GM21528 (cell line): ENCODE measurements at regions not wholly inside any gene's neighbourhood (a gene's known extent, or its start where the extent isn't known, plus 50 kb on each side); places are given as distances from the start of the nearest gene placed in this dataset.
"Not testable (repeated sequence)": the region's sequence is repeated elsewhere in the genome, so short reads cannot be mapped to it uniquely, and the experiment has no call there.

ENCODE experiments used
- ATAC-seq: cut with Tn5 transposase; IDR thresholded peaks from one replicate; pipeline ENCODE4 v1.9.1; 2021; ENCODE audit warnings: mild to moderate bottlenecking, moderate library complexity; ENCODE audit not compliant: unreplicated experiment, low FRiP score

DNA sequence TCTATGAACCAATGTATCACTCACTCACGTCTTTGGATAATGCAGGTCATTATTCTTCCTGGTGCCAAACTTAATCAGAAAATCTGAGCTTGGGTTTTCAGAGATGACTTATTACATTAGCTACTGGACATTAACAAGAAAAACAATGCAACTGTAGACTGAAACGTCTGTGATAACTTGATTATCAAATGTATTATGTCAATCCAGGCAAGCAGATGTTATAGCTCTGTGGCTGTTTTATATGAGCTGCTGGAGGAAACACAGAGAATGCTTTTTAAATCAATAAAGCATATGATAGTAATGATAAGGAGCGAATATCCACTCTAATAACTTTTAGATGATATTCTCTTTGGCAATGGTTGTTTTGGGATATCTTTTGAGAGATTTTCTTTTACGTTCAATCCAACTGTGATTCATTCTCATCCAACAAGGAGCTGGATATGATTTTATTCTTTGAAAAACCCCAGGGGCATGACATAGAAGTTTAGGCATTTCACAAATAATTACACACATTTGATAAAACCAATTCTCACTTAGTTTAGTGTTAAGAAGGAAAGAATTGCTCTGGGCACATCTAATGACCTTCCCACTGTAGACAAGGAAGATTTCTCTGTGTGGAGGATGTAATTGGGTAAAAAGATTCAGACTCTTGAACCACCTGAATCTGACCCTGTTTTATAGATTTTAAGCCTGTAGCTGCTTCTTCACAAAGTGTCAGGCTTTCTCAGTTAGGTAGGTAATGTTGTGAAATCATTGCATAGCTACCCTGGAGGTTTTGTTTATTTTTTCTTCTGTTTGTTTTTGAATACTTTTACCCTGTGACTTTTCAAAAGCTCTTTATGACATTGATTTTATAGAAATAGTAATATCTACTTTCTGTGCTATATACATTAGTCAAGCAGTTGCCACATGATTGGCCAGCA is 1124.7 kb downstream of the DNAJB9 start:
- ATAC-seq, result no peak

- no peak for ATAC-seq
Observed at GRCh38 chr7:109695419-109695818, 1125.7 kb downstream of the DNAJB9 start.

- no peak for ATAC-seq
Observed at GRCh38 chr7:109696723-109697122, 1127.0 kb downstream of the DNAJB9 start.

DNA sequence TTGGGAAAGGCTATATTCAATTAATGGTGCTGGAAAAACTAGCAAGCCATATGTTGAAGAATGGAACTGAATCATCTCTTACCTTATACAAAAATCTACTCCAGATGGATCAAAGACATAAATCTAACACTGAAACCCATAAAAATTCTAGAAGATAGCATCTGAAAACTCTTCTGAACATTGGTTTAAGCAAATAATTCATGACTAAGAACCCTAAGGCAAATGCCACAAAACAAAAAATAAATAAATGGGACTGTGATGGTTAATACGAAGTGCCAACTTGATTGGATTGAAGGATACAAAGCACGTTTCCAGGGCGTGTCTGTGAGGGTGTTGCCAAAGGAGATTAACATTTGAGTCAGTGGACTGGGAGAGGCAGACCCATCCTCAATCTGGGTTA is 1130.0 kb downstream of the DNAJB9 start:
- no peak for ATAC-seq

GRCh38 chr7:109713366-109713765 is 1143.7 kb downstream of the DNAJB9 start:
- ATAC-seq, result no peak

GRCh38 chr7:109719359-109719758 is 1149.7 kb downstream of the DNAJB9 start:
- ATAC-seq, result not testable (repeated sequence)

GRCh38 chr7:109734601-109735000 is 1164.9 kb downstream of the DNAJB9 start:
- no peak for ATAC-seq

DNA sequence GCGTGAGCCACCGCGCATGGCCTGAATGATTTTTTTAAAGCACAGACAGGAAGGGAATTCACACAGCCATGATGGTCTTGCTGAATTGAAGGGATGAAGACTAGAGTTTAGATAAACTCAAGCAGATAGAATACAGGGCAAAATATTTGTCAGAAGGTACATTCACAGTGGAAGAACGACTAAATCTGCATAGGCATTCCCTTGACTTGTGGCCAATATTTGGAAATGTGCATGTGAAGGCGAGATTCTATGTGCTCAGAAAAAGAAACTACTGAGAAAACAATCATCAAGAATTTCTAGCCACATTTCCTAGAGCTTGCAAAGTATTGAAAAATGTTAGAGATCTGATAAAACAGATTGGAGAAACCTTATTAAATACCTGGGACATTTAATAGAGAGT is 1166.2 kb downstream of the DNAJB9 start:
- no peak for ATAC-seq

DNA sequence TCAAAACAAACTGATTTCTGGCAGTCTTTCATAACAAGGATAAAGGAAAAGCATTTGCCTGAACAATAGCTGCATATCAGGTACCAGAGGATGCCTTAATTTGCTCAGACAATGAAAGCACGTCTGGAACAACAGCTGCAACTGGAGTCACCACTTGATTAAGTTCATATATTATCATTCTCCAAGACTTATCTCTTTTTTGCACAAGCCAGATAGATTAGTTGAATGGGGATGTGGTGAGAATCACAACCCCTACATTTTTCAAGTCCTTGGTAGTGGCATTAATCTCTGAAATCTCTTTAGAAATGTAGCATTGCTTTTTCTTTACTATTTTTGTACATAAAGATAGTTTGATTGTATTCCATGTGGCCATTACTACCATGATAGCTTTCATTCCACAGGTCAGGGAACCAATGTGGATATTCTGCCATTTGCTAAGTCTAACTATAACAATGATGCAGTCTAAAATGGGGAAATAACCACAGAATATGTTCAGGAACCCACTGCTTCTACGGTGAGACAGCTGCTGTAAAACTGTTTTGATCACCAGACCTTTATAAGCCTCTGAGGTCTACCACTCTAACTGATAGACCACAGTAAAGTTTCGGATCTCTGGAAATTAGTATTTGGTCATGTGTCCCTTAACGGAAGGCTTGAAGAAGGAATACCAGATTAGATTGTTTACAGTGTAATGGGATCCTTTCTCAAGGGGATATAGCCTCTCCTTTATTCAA is 1176.2 kb downstream of the DNAJB9 start:
- ATAC-seq, result no peak

GRCh38 chr7:109751241-109751640 is 1181.6 kb downstream of the DNAJB9 start:
- no peak for ATAC-seq

- ATAC-seq, result no peak
Observed at GRCh38 chr7:109752068-109752467, 1182.4 kb downstream of the DNAJB9 start.

DNA sequence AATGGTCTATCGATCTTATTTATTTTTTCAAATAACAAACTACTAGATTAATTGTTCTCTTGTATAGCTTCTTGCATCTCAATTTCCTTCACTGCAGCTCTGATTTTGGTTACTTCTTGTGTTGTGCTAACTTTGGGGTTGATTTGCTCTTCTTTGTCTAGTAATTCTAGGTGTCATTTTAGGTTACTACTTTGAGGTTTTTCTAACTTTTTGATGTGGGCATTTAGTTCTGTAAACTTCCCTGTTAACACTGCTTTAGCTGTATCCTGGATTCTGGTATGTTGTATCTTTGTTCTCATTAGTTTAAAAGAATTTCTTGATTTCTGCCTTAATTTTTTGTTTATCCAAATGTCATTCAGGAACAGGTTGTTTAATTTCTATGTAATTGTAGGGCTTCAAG is 1188.0 kb downstream of the DNAJB9 start:
- ATAC-seq, result no peak

DNA sequence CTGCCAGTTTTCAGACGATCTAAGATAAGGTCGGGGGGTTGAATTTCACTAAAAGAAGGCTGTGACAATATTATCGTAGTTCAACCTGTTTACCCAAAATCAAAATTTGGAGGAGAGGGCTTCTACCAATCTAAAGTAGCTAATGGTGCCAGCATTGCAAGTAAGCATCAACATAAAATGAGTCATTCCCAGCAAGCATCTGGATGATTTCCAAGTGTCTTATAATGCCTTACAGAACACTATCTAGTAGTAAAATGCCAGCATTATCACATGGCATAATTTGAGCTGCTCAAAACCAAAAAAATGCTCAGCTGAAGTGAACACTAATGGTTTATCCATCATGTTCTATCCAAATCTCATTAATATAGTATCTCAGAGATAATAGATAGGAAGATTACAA is 1193.9 kb downstream of the DNAJB9 start:
- no peak for ATAC-seq

- no peak for ATAC-seq
Observed at GRCh38 chr7:109772161-109772560, 1202.5 kb downstream of the DNAJB9 start.

GRCh38 chr7:109782806-109783205 is 1213.1 kb downstream of the DNAJB9 start:
- ATAC-seq, result no peak

DNA sequence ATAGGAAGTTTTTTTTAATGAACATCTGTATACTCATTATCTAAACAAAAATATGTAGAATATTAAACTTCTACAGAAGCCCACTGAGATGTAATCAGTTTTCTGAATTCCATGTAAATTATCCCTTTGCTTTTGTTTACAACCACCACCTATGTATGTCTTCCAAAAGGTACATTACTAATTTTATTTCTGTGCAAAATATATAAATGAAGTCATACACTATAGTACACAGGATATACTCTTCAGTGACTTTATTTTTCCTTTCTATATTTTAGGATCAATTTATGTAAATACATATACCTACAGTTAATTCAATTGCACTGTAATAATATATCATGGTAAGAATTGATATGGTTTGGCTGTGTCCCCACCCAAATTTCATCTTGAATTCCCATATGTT is 1236.9 kb downstream of the DNAJB9 start:
- no peak for ATAC-seq

GRCh38 chr7:109821156-109821555 is 1251.5 kb downstream of the DNAJB9 start:
- no peak for ATAC-seq

DNA sequence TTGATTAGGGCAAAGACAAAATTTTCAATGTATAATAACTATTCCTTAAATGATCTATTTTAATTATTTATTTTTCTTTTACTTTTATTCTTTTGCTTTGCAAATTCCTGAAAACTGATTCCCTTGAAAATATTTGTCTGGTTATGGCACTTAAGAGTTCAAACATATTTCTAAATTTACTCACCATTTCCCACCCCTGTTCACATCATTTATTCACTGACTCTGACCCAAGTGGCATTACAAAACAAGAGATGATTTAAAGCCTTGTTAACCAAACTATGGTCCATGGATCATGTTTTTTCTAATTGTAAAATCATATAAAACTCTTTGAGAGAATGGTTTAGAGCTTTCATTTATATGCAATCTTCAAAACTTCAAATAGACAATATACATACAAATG is 1256.1 kb upstream of the LRRN3 start:
- no peak for ATAC-seq

GRCh38 chr7:109835577-109835976 is 1255.3 kb upstream of the LRRN3 start:
- ATAC-seq, result no peak

GRCh38 chr7:109836016-109836415 is 1254.9 kb upstream of the LRRN3 start:
- ATAC-seq, result no peak

- no peak for ATAC-seq
Observed at GRCh38 chr7:109842386-109842785, 1248.5 kb upstream of the LRRN3 start.

DNA sequence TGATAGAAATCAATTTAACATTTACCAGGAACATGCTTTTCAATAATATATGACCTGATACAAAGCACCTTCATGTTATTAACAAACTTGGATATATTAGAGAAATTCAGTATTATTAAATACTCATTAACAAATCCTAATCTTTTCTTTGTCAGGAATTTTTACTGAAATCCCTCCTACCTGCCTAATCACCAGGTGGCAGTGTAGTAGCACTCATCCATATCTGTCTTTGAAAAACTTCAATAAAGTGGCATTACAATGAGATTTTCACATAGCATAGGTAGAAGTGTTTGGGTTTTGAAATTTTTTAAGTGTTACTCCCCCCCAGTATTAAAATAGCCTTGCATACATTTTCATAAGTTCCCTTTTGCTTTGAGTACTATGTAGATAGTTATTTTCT is 1246.6 kb upstream of the LRRN3 start:
- ATAC-seq, result no peak
